ENCODE measurements at regions not wholly inside any gene's neighbourhood (a gene's known extent, or its start where the extent isn't known, plus 50 kb on each side); places are given as distances from the start of the nearest gene placed in this dataset.

GRCh38 chr13:48919751-48920150 lies 56.0 kb upstream of the FNDC3A start:
- no peak for ATAC-seq
- intact Hi-C loops (cut with micrococcal nuclease): no loop called here
- DNase-seq: no peak

DNA sequence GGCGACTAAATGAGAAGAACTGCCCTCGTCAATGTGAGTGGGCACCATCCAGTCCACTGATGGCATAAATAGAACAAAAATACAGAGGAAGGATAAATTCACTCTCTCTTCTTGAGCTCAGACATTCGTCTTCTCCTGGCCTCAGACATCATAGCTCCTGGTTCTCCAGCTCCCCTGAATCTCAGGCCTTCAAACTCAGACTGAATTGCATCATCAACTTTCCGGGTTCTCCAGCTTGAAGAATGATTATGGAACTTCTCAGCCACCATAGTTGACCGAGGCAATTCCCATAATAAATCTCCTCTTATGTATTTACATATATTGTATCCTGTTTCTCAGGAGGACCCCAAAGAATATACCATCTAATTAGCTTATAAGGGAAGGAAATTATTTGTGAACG lies 55.0 kb upstream of the FNDC3A start:
- intact Hi-C loops (cut with micrococcal nuclease): no loop called here
- DNase-seq (no peak), ATAC-seq (no peak)

DNA sequence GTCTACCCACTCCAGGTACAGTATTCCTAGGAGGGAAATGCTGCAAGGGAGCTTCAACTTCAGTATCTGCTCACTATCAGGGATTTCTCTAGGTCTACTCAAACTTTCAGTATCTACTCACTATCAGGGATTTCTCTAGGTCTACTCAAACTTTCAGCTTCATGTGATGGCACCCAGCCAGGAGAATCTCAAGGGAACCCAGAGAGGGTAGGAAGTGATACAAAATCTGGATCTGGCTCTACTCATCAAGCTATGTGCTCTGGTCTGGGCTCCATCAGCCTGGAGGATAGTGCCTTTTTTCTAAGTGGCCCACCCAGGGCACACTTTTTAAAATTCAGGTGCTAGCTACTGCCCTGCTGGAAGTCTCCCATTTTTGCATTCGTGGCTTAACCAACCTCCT lies 52.3 kb upstream of the FNDC3A start:
- intact Hi-C loops (cut with micrococcal nuclease): no loop called here
- no peak for DNase-seq
- ATAC-seq: no peak

DNA sequence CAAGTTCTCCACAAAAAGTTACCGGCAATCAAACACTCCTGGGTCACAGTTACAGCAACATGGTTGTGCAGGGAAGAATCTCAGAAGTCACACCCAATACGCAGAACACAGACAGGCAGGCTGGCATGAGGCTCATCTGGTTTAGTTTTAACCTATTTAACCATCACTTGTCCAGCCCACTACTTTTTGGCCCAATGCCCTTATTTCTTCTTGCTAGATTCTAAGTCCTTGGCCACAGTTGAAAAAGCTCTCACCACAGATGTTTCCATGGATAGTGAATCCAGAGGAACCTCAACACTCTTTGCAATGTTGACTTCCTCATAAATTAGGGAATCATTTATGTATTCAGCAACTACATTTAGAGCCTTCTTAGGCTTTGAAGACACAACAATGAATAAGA lies 50.7 kb upstream of the FNDC3A start:
- ATAC-seq: no peak
- DNase-seq: no peak
- intact Hi-C loops (cut with micrococcal nuclease): no loop called here

Measured in left ventricle myocardium superior (tissue), 1 donor.